Endothelial cell of umbilical vein (primary cell): ENCODE measurements at regions not wholly inside any gene's neighbourhood (a gene's known extent, or its start where the extent isn't known, plus 50 kb on each side); places are given as distances from the start of the nearest gene placed in this dataset.

Source experiments
- BruUV-seq: library from RNA; stranded (reverse); fragments of 400-500 nt; replicated peaks from 2 replicates; lab custom pipeline; 2021; lab: Mats Ljungman, UMichigan
- CTCF ChIA-PET: fragments of 300-600, 350-600 bp; sonication (Branson Sonifier 250); formaldehyde crosslinking; loops from one replicate; lab custom pipeline; 2021; ENCODE audit warnings: antibody characterized with exemption, inconsistent platforms; lab: Charles Lee
- POLR2A ChIA-PET: fragments of 300-600, 350-600 bp; sonication (Branson Sonifier 250); formaldehyde crosslinking; loops from one replicate; lab custom pipeline; 2021; ENCODE audit warnings: antibody characterized with exemption, inconsistent platforms; lab: Charles Lee
- DNase-seq: peaks from one replicate; pipeline ENCODE4 v3.0.0-alpha.2; 2011; ENCODE audit warnings: low read depth, low spot score
- FAIRE-seq: peaks from 2 replicates; lab custom pipeline; 2011; peaks lifted over from hg19 to GRCh38; lab: Jason Lieb, UNC
- H2AFZ ChIP-seq: 2 replicates; pipeline ENCODE4 v1.6.0; 2012; ENCODE audit warnings: low read depth, low read length, control low read depth, inconsistent platforms
- H3K27ac ChIP-seq: 2 replicates; pipeline ENCODE4 v1.5.1; 2011; ENCODE audit warnings: low read depth, mild to moderate bottlenecking, control low read depth, low read length, moderate library complexity; ENCODE audit not compliant: insufficient read depth
- H3K27me3 ChIP-seq, 2 experiments: 2 replicates each; pipeline versions ENCODE4 v1.6.0 to v1.6.1; 2011; ENCODE audit warnings: low read length in 2 of 2, mixed read lengths in 1 of 2; ENCODE audit not compliant: control insufficient read depth in 2 of 2, insufficient read depth in 2 of 2
- H3K36me3 ChIP-seq, 2 experiments: 2 replicates in 1 of 2; 3 replicates in 1 of 2; pipeline ENCODE4 v1.5.1; 2011; ENCODE audit warnings: low read length in 2 of 2, mild to moderate bottlenecking in 1 of 2, moderate library complexity in 1 of 2; ENCODE audit not compliant: control insufficient read depth in 2 of 2, insufficient read depth in 2 of 2; ENCODE audit errors: extremely low read depth in 1 of 2
- H3K4me1 ChIP-seq: 3 replicates; pipeline ENCODE4 v1.5.1; 2011; ENCODE audit warnings: mild to moderate bottlenecking, low read length; ENCODE audit not compliant: control insufficient read depth, insufficient read depth; ENCODE audit errors: extremely low read depth
- H3K4me2 ChIP-seq: 2 replicates; pipeline ENCODE4 v1.6.1; 2011; ENCODE audit warnings: low read length, control low read depth, mixed read lengths; ENCODE audit not compliant: insufficient read depth
- H3K4me3 ChIP-seq, 3 experiments: fragments of 200-600 bp in 1 of 3; sonication (generic), shearing (Covaris generic) in 1 of 3; replicated peaks in 1 of 3; 2 replicates each; pipeline ENCODE4 v1.5.1; 2011 to 2016; ENCODE audit warnings: control low read depth in 3 of 3, low read length in 3 of 3, mild to moderate bottlenecking in 2 of 3, inconsistent platforms in 1 of 3, low read depth in 1 of 3, moderate library complexity in 1 of 3; ENCODE audit not compliant: insufficient read depth in 1 of 3
- H3K79me2 ChIP-seq: 2 replicates; pipeline ENCODE4 v1.6.0; 2012; ENCODE audit warnings: low read length, inconsistent platforms; ENCODE audit not compliant: control insufficient read depth, insufficient read depth
- H3K9ac ChIP-seq: replicated peaks from 2 replicates; pipeline ENCODE3; 2011; ENCODE audit warnings: low read length, control low read depth; ENCODE audit not compliant: insufficient read depth; ENCODE audit errors: extremely low read depth
- H3K9me1 ChIP-seq: replicated peaks from 3 replicates; pipeline ENCODE4 v1.6.0; 2011; ENCODE audit warnings: mild to moderate bottlenecking, low read length; ENCODE audit not compliant: control insufficient read depth, insufficient read depth; ENCODE audit errors: extremely low read depth
- H3K9me3 ChIP-seq: replicated peaks from 2 replicates; pipeline ENCODE4 v1.5.1; 2012; ENCODE audit warnings: low read length, inconsistent platforms; ENCODE audit not compliant: control insufficient read depth, insufficient read depth
- H4K20me1 ChIP-seq: replicated peaks from 2 replicates; pipeline ENCODE3; 2011; ENCODE audit warnings: mild to moderate bottlenecking, low read length; ENCODE audit not compliant: control insufficient read depth, insufficient read depth; ENCODE audit errors: extremely low read depth
- FOS ChIP-seq: IDR thresholded peaks from 2 replicates; pipeline ENCODE4 v1.6.1; 2011; ENCODE audit warnings: mild to moderate bottlenecking, low read length, moderate library complexity, borderline replicate concordance; ENCODE audit not compliant: insufficient read depth
- GATA2 ChIP-seq: IDR thresholded peaks from 2 replicates; pipeline ENCODE4 v1.7.0; 2011; ENCODE audit warnings: low read depth, mild to moderate bottlenecking, moderate library complexity, mixed read lengths, low read length; ENCODE audit not compliant: insufficient read length, insufficient read depth
- JUN ChIP-seq: IDR thresholded peaks from 2 replicates; pipeline ENCODE4 v1.6.1; 2011; ENCODE audit warnings: borderline replicate concordance, low read depth; ENCODE audit not compliant: insufficient read length, insufficient read depth
- MYC ChIP-seq: IDR thresholded peaks from one replicate; pipeline ENCODE4 v1.6.1; 2011; ENCODE audit warnings: mild to moderate bottlenecking, low read depth, low read length
- POLR2A ChIP-seq: IDR thresholded peaks from 2 replicates; pipeline ENCODE4 v1.6.1; 2012; ENCODE audit warnings: low read depth, mild to moderate bottlenecking, control low read depth, low read length
- dilution Hi-C: fragments of 300-500 bp; cut with MboI; formaldehyde crosslinking; loops from one replicate; pipeline ENCODE4 v1.15.0; 2019; ENCODE audit warnings: low sequenced_read_pairs; ENCODE audit not compliant: extremely low pct_ligation_motif_present
- intact Hi-C: fragments of 100-400 bp; cut with micrococcal nuclease; formaldehyde crosslinking; loops from one replicate; pipeline ENCODE4 v1.10.0; 2022
- TF ChIP-seq, protein P1 (sequence below), 2 donors: IDR thresholded peaks; 1 replicate in 1 of 2; 2 replicates in 1 of 2; pipeline ENCODE4 v1.5.1; 2011; ENCODE audit warnings: low read length in 2 of 2, mild to moderate bottlenecking in 2 of 2, moderate library complexity in 2 of 2, control low read depth in 1 of 2, inconsistent platforms in 1 of 2, low read depth in 1 of 2; ENCODE audit not compliant: insufficient read depth in 1 of 2; ENCODE audit errors: extremely low read depth in 1 of 2
- TF ChIP-seq, protein P2 (sequence below): IDR thresholded peaks from 2 replicates; pipeline ENCODE4 v1.6.1; 2011; ENCODE audit not compliant: insufficient read depth, insufficient read length

GRCh38 chr18:78782951-78783563 lies 196.6 kb upstream of the SALL3 start:
- no TSS peak for BruUV-seq
- no peak for DNase-seq
- no peaks in the 10 kb centered on the region for H3K9me1 ChIP-seq
- no peak for FAIRE-seq
- H3K9me3 ChIP-seq: peaks cover 5% of the 10 kb centered on the region
- H3K36me3 ChIP-seq: no peaks in the 10 kb centered on the region
- H3K9ac ChIP-seq: no peak overlapping the region
- TF ChIP-seq, protein P1, sequence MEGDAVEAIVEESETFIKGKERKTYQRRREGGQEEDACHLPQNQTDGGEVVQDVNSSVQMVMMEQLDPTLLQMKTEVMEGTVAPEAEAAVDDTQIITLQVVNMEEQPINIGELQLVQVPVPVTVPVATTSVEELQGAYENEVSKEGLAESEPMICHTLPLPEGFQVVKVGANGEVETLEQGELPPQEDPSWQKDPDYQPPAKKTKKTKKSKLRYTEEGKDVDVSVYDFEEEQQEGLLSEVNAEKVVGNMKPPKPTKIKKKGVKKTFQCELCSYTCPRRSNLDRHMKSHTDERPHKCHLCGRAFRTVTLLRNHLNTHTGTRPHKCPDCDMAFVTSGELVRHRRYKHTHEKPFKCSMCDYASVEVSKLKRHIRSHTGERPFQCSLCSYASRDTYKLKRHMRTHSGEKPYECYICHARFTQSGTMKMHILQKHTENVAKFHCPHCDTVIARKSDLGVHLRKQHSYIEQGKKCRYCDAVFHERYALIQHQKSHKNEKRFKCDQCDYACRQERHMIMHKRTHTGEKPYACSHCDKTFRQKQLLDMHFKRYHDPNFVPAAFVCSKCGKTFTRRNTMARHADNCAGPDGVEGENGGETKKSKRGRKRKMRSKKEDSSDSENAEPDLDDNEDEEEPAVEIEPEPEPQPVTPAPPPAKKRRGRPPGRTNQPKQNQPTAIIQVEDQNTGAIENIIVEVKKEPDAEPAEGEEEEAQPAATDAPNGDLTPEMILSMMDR (IDR thresholded peaks at IDR 0.05; ENCODE audit: extremely low read depth in 1 of 2, insufficient read depth in 1 of 2, low read depth in 1 of 2, low read length in 2 of 2): no peak
- no peak for TF ChIP-seq GATA2
- TF ChIP-seq FOS: no peak
- TF ChIP-seq POLR2A: no peak
- TF ChIP-seq JUN: no peak
- no peak for TF ChIP-seq MYC
- TF ChIP-seq, protein P2, sequence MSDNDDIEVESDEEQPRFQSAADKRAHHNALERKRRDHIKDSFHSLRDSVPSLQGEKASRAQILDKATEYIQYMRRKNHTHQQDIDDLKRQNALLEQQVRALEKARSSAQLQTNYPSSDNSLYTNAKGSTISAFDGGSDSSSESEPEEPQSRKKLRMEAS: no peak
- H2AFZ ChIP-seq: no peak overlapping the region
- H4K20me1 ChIP-seq: no peaks in the 10 kb centered on the region
- intact Hi-C loops: no loop called here
- no peak overlapping the region for H3K27ac ChIP-seq
- H3K4me1 ChIP-seq: no peaks in the 10 kb centered on the region
- H3K4me3 ChIP-seq: no peak overlapping the region
- H3K79me2 ChIP-seq: no peaks in the 10 kb centered on the region
- dilution Hi-C loops: no loop called here
- POLR2A ChIA-PET: no interaction called here
- H3K27me3 ChIP-seq: no peaks in the 10 kb centered on the region
- CTCF ChIA-PET: no interaction called here
- H3K4me2 ChIP-seq: no peak overlapping the region
